Fibroblast of lung (primary cell): ENCODE measurements at regions not wholly inside any gene's neighbourhood (a gene's known extent, or its start where the extent isn't known, plus 50 kb on each side); places are given as distances from the start of the nearest gene placed in this dataset.
A peak's percentile ranks its signal among the peaks of the same experiment; 100 is the strongest.

ENCODE experiments used
- DNase-seq, 2 donors: peaks; one replicate each; pipeline versions ENCODE4 v3.0.0 to v3.0.0-alpha.2; 2010; ENCODE audit warnings: low read depth in 2 of 2
- H2AFZ ChIP-seq: 2 replicates; pipeline ENCODE4 v1.5.1; 2012; ENCODE audit warnings: low read length, control low read depth, inconsistent platforms
- H3K27ac ChIP-seq: 2 replicates; pipeline ENCODE4 v1.5.1; 2011; ENCODE audit warnings: low read length, control low read depth; ENCODE audit not compliant: insufficient read depth
- H3K27me3 ChIP-seq: 2 replicates; pipeline ENCODE4 v1.5.1; 2011; ENCODE audit warnings: mild to moderate bottlenecking, low read length; ENCODE audit not compliant: control insufficient read depth, insufficient read depth
- H3K36me3 ChIP-seq: 2 replicates; pipeline ENCODE4 v1.5.1; 2011; ENCODE audit warnings: low read length; ENCODE audit not compliant: control insufficient read depth, insufficient read depth
- H3K4me1 ChIP-seq: 2 replicates; pipeline ENCODE4 v1.5.1; 2011; ENCODE audit warnings: low read length; ENCODE audit not compliant: control insufficient read depth, insufficient read depth; ENCODE audit errors: extremely low read depth
- H3K4me2 ChIP-seq: 2 replicates; pipeline ENCODE4 v1.5.1; 2011; ENCODE audit warnings: low read length, control low read depth; ENCODE audit not compliant: insufficient read depth; ENCODE audit errors: extremely low read depth
- H3K4me3 ChIP-seq, 4 experiments: fragments of 200-600 bp in 1 of 4; sonication (generic) in 1 of 4; replicated peaks in 1 of 4; 2 replicates each; pipeline ENCODE4 v1.5.1; 2011 to 2016; ENCODE audit warnings: low read length in 4 of 4, low read depth in 3 of 4, mild to moderate bottlenecking in 3 of 4, control low read depth in 2 of 4, inconsistent platforms in 1 of 4, mixed read lengths in 1 of 4; ENCODE audit not compliant: insufficient read depth in 1 of 4; ENCODE audit errors: control extremely low read depth in 1 of 4
- H3K79me2 ChIP-seq: 2 replicates; pipeline ENCODE4 v1.5.1; 2012; ENCODE audit warnings: mild to moderate bottlenecking, low read length, inconsistent platforms; ENCODE audit not compliant: control insufficient read depth, insufficient read depth
- H3K9ac ChIP-seq: 2 replicates; pipeline ENCODE4 v1.5.1; 2011; ENCODE audit warnings: mild to moderate bottlenecking, low read length, control low read depth; ENCODE audit not compliant: insufficient read depth
- H3K9me3 ChIP-seq: 2 replicates; pipeline ENCODE4 v1.5.1; 2012; ENCODE audit warnings: low read depth, low read length; ENCODE audit not compliant: control insufficient read depth, insufficient read depth
- H4K20me1 ChIP-seq: 2 replicates; pipeline ENCODE4 v1.5.1; 2011; ENCODE audit warnings: low read length; ENCODE audit not compliant: control insufficient read depth, insufficient read depth; ENCODE audit errors: extremely low read depth
- EZH2 ChIP-seq: IDR thresholded peaks from 2 replicates; pipeline ENCODE4 v1.5.1; 2012; ENCODE audit warnings: low read length, control low read depth, mild to moderate bottlenecking; ENCODE audit errors: missing control alignments
- TF ChIP-seq, protein P1 (sequence below), 2 donors: IDR thresholded peaks in 1 of 2; conservative IDR thresholded peaks in 1 of 2; 1 replicate in 1 of 2; 2 replicates in 1 of 2; pipeline ENCODE4 v1.5.1; 2011 to 2012; ENCODE audit warnings: low read length in 2 of 2, control low read depth in 1 of 2, inconsistent platforms in 1 of 2, low read depth in 1 of 2, mild to moderate bottlenecking in 1 of 2

GRCh38 chr6:81859884-81860283 is 107.4 kb upstream of the TENT5A start:
- Histone ChIP-seq H3K79me2 (no peaks in the 10 kb centered on the region), H3K36me3 (no peaks in the 10 kb centered on the region), H3K9ac (no peak overlapping the region), H3K27ac (no peak overlapping the region), H3K4me2 (no peak overlapping the region), H3K4me1 (no peaks in the 10 kb centered on the region), H3K27me3 (no peaks in the 10 kb centered on the region), H3K4me3 (no peak overlapping the region), H4K20me1 (no peaks in the 10 kb centered on the region), H3K9me3 (no peaks in the 10 kb centered on the region), H2AFZ (no peak overlapping the region)
- DNase-seq = peak in 1 of 2 donors; percentile 47
- TF ChIP-seq, protein P1, sequence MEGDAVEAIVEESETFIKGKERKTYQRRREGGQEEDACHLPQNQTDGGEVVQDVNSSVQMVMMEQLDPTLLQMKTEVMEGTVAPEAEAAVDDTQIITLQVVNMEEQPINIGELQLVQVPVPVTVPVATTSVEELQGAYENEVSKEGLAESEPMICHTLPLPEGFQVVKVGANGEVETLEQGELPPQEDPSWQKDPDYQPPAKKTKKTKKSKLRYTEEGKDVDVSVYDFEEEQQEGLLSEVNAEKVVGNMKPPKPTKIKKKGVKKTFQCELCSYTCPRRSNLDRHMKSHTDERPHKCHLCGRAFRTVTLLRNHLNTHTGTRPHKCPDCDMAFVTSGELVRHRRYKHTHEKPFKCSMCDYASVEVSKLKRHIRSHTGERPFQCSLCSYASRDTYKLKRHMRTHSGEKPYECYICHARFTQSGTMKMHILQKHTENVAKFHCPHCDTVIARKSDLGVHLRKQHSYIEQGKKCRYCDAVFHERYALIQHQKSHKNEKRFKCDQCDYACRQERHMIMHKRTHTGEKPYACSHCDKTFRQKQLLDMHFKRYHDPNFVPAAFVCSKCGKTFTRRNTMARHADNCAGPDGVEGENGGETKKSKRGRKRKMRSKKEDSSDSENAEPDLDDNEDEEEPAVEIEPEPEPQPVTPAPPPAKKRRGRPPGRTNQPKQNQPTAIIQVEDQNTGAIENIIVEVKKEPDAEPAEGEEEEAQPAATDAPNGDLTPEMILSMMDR (conservative IDR thresholded peaks at IDR 0.05 in 1 of 2, IDR thresholded peaks at IDR 0.05 in 1 of 2; ENCODE audit: low read depth in 1 of 2, low read length in 2 of 2) = no peak
- TF ChIP-seq EZH2 = no peak

DNA sequence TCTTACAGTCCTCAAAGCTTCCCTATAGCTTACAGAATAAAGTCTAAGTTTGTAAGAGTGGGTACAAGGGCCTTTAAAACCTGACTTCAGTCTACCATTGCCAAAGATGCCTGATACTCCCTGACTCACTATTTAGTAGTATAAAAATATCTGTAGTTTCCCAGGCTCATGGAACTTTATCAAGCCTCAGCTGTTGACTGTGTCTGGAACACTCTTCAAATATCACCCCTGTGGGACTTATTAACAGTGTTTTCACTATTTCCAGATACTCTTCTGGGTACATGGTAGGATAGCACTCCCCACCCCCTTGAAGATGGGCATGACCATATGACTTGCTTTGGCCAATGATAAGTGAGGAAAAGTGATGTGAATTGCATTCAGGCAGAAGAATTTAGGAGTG is 105.3 kb upstream of the TENT5A start:
- no peak overlapping the region for H3K9ac ChIP-seq
- H3K27me3 ChIP-seq = no peaks in the 10 kb centered on the region
- no peak overlapping the region for H3K27ac ChIP-seq
- no peaks in the 10 kb centered on the region for H3K79me2 ChIP-seq
- TF ChIP-seq EZH2 = no peak
- TF ChIP-seq, protein P1 (conservative IDR thresholded peaks at IDR 0.05 in 1 of 2, IDR thresholded peaks at IDR 0.05 in 1 of 2; ENCODE audit: low read depth in 1 of 2, low read length in 2 of 2) = no peak
- DNase-seq = peak in 1 of 2 donors; percentile 32
- no peaks in the 10 kb centered on the region for H3K4me1 ChIP-seq
- no peak overlapping the region for H3K4me3 ChIP-seq
- H3K4me2 ChIP-seq = no peak overlapping the region
- H2AFZ ChIP-seq = no peak overlapping the region
- H3K9me3 ChIP-seq = no peaks in the 10 kb centered on the region
- H4K20me1 ChIP-seq = no peaks in the 10 kb centered on the region
- no peaks in the 10 kb centered on the region for H3K36me3 ChIP-seq

DNA sequence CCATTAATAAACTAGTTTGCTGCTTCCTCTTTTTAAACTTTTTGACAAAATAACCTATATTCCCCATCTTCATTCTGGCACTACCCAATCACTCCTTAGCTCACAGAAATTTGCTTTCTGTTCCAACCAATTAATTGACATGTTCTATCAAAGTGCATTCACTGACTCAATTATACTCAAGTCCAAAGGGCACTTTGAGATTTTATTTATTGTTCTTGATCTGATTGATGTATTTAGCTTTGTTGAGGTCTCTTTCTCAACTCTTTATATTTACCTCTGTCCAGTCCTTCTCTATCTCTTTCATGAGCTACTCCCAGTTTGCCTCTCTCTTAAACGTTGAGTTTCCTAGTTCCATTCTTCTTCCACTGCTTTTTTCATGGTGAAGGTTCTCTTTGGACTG is 104.4 kb upstream of the TENT5A start:
- Histone ChIP-seq H2AFZ (no peak overlapping the region), H3K9me3 (no peaks in the 10 kb centered on the region), H3K27me3 (no peaks in the 10 kb centered on the region), H3K4me2 (no peak overlapping the region), H3K4me1 (no peaks in the 10 kb centered on the region), H3K4me3 (no peak overlapping the region), H3K36me3 (no peaks in the 10 kb centered on the region), H3K79me2 (no peaks in the 10 kb centered on the region), H4K20me1 (no peaks in the 10 kb centered on the region), H3K9ac (no peak overlapping the region), H3K27ac (no peak overlapping the region)
- DNase-seq = no peak
- no peak for TF ChIP-seq EZH2
- TF ChIP-seq, protein P1 (conservative IDR thresholded peaks at IDR 0.05 in 1 of 2, IDR thresholded peaks at IDR 0.05 in 1 of 2; ENCODE audit: low read depth in 1 of 2, low read length in 2 of 2) = no peak
